Activated CD4-positive, alpha-beta T cell treated with anti-CD3 and anti-CD28 coated beads, Interleukin-2, amount 50 U/mL, for 4 hours (primary cell): ENCODE measurements at regions not wholly inside any gene's neighbourhood (a gene's known extent, or its start where the extent isn't known, plus 50 kb on each side); places are given as distances from the start of the nearest gene placed in this dataset.
"Not testable (repeated sequence)": the region's sequence is repeated elsewhere in the genome, so short reads cannot be mapped to it uniquely, and the experiment has no call there.

ENCODE experiments used
- DNase-seq, 2 experiments: peaks; one replicate each; pipeline ENCODE4 v3.0.0-alpha.2; 2020

DNA sequence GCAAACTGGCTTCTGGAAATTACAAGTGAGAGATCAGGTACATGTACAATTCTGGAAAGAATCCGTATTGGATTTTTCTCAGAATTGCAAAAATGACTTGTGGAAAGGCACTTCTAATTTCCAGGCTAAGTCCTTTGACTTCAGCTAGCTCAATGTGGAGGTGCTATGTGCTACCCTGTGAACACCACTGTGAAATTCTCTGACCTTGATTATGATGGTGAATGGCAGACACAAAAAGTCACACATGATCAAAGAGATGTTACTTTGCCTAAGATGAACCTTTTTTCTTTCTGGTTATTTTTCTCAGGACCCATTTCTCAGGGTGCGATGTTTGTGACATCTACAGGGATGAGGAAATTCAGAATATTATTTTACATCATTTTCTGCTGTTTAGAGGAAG is 856.6 kb upstream of the VRK2 start:
- DNase-seq: no peak

DNA sequence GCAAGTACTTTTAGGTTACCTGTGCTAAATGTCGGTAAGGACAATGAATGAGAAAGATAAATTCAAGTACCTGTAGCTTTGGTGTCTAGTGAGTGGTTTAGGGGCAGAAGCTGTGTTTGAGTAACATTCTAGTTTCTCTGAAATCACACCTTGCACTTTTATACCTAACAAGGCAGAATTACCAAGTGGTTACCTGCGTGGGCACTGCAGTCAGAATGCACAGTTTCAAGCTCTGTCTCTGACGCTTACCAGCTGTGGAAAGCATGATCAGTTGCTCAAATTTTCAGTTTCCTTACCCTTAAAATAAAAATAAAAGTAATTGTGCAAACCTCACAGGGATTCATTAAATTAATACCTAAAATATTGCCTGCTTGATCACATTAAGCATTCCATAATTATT is 846.9 kb upstream of the VRK2 start:
- DNase-seq: no peak

- DNase-seq: no peak
These were observed 842.2 kb upstream of the VRK2 start for GRCh38 chr2:57204364-57204763.

- no peak for DNase-seq
These were observed 841.4 kb upstream of the VRK2 start for GRCh38 chr2:57205241-57205640.

DNA sequence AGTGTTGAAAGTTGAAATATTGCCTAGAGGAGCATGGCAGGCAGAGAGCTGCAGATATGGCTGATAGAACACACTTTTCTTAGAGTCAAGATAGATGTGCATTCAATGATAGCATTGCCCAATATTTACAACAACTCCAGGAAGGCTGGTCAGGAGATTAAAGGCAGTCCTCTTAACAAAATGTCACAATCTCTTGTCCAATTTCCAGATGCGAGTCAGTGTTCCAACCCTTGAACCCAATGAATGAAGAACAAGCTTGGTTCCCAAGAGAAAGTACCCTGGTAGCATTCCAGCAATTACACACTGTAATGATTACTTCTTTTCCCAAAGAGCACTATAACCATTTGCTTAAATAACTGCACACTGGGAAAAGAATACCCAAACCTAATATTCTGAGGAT is 839.4 kb upstream of the VRK2 start:
- no peak for DNase-seq

DNA sequence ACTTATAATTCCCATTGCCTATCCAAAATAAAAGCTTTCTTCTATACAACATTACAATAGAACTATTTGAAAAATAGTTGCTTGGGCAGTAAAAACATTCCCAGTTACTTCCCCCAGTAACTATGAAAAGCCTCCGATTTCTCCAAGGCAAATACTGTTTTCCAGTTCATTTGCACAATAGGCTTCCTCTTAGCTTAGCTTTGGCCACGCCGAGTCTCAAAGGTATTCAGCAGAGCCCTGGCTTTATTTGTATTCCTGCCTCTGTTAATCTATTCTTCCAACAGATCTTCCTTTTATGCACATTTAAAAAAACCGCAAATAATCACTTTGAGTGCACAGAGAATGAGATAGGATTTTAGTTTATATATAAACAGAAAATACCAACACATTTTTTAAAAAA is 836.8 kb upstream of the VRK2 start:
- no peak for DNase-seq

DNA sequence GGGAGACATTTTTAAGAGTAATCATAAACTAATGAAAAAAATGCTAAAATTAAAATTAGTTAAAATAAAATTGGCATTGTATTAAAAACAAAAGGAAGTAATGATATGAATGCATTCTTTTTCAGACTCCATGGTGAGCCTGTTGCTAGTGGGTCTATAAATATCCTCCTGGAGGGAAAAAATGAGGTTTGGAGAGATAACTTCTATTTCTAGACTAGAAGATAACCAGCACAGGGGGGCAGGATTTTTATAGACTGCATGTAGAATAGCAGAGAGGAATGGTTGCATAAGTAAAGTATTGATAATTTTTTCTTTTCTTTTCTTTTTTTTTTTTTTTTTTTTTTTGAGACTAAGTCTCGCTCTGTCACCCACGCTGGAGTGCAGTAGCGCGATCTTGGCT is 835.8 kb upstream of the VRK2 start:
- DNase-seq: no peak

DNA sequence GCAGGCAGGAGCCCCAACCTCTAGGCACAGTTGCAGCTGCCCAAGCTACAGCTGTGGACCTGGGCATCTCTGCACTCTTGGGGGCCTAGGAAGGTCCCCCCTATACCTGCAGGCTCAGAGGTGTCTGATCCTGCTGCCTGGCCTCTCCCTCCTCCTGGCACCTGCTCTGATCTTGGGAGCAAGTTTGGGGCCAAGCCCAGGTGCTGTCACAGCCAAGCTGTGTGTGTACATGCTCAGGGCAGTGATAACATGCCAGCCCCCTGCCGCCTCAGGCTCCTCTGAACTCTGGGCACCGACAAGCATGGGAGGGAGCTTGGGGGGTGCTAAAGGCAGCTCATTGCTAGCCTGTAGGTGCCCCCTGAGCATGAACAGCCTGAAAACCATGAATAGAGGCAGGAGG is 829.6 kb upstream of the VRK2 start:
- no peak for DNase-seq

DNA sequence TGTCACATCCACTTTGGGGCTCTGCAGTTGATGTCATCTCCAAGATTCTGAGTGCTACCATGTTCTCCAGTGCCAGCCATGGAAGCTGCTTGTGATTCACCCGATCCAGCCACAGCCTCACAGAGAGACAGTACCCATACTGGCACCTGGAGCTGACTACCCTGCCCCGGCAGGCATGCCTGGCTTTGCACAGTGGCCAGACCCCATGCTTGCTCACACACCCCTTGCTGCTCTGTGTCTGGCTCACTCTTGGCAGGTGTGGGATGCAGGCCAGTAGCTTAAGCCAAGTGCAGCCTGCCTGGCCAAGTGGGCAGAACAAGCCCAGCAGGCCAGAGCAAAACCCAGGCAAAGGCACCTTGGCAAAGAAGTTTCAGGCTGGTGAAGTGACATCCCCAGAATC is 828.4 kb upstream of the VRK2 start:
- DNase-seq: no peak

GRCh38 chr2:57229706-57230105 is 816.9 kb upstream of the VRK2 start:
- not testable (repeated sequence) for DNase-seq

- not testable (repeated sequence) for DNase-seq
These were observed 814.3 kb upstream of the VRK2 start for GRCh38 chr2:57232341-57232740.

GRCh38 chr2:57251495-57251894 is 795.1 kb upstream of the VRK2 start:
- DNase-seq: not testable (repeated sequence)

- not testable (repeated sequence) for DNase-seq
These were observed 770.2 kb upstream of the VRK2 start for GRCh38 chr2:57276408-57276807.

- no peak for DNase-seq
These were observed 768.2 kb upstream of the VRK2 start for GRCh38 chr2:57278451-57278850.

DNA sequence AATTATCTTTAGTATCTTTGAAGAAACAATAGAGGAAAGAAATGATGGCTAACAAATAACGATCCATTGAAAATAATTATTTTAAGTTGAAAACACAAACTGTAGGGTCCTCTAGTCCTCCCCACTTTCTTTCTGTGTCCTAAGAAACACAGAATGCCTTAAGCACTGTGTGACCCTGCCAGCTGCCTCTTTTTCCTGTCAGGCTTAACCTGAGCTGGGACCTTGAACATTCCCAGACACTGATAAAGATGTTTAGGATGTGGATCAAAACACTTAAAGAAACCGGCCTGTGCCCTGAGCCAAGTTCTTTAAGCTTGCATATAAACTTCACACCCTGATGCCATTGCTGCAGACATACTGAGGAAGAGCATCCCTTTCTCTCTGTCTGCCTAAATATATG is 755.4 kb upstream of the VRK2 start:
- no peak for DNase-seq

- no peak for DNase-seq
These were observed 749.6 kb upstream of the VRK2 start for GRCh38 chr2:57296795-57297517.

DNA sequence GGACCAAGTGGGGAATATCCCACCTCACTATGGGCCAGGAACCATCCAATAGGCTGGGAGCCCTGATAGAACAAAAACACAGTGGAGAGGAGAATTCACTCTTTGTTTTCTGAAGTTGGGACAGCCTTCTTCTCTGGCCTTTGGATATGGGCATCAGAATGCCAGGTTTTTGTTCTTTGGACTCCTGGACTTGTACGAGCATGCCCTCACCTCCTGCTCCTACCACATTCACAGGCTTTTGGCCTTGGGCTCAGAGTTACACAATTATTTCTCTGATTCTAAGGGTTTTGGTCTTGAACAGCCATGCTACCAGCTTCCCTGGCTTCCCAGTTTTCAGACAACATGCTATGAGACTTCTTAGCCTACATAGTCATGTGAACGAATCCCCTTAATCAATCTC is 732.9 kb upstream of the VRK2 start:
- no peak for DNase-seq

DNA sequence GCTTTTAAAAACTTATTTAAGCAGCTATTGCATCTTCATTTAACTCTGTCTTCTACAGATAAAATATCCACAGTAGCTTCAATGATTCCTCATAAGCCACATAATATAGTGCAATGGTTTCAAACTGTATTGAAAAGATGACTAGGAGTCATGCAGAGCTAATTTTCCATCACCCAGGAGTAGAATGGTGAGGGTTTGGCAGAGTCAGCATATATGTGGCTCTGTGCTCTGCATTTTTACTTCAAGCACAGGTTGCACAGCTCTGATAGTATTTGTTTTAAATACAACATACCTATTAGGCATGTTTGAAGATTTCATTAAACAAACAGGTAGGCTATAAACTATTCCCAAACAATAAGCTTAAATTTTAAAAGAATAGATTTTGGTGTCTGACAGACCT is 731.9 kb upstream of the VRK2 start:
- DNase-seq: no peak

- no peak for DNase-seq
These were observed 716.2 kb upstream of the VRK2 start for GRCh38 chr2:57330447-57330846.

DNA sequence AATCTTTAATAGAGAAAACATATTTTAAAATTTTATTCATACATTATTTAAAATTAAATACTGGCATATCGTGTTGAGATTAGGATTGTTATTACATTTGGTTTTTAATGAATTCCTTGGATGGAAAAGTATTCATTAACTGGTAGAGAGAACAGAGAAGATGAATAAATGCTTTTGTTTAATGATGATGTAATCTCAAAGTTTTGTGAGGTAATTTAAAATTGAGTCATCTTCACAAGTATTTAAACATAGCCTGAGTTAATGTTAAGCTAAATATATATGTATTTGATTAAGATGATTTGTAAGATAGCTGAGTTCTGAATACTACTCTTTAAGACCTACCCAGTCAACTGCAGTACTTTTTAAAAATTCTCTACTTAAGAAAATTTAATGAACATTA is 713.4 kb upstream of the VRK2 start:
- no peak for DNase-seq

GRCh38 chr2:57343391-57344006 is 703.1 kb upstream of the VRK2 start:
- no peak for DNase-seq

DNA sequence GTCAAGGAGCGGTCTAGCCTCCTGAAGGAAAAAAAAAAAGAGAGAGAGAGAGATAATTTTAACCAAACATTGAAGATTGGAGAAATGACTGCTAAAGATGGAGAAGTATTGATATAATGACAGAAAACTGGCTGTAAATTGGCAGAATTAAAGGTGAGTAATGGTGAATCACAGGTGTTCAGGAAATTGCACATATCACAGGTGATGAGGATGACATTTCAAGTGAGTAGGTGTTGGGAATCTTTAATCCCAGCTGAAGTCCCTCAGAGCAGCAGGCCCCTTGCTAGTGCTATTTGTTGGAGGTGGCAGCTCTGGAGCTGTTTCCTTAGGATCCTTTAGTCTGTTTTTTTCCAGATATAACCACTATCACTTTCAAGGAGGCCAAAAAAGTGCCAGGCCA is 678.4 kb upstream of the VRK2 start:
- DNase-seq: no peak

- no peak for DNase-seq
These were observed 675.6 kb upstream of the VRK2 start for GRCh38 chr2:57370882-57371585.

GRCh38 chr2:57372237-57372984 is 674.2 kb upstream of the VRK2 start:
- DNase-seq: no peak
